ENCODE measurements at regions not wholly inside any gene's neighbourhood (a gene's known extent, or its start where the extent isn't known, plus 50 kb on each side); places are given as distances from the start of the nearest gene placed in this dataset.
A peak's percentile ranks its signal among the peaks of the same experiment; 100 is the strongest.
"Not testable (repeated sequence)": the region's sequence is repeated elsewhere in the genome, so short reads cannot be mapped to it uniquely, and the experiment has no call there.

- no peak for DNase-seq (ENCODE audit: low read depth)
Measured at GRCh38 chr13:26483546-26483945, 73.9 kb upstream of the WASF3 start.

- no peak for DNase-seq (ENCODE audit: low read depth)
Measured at GRCh38 chr13:26484196-26484595, 73.3 kb upstream of the WASF3 start.

GRCh38 chr13:26485288-26485687, 72.2 kb upstream of the WASF3 start:
- no peak for DNase-seq (ENCODE audit: low read depth)

GRCh38 chr13:26485786-26486185, 71.7 kb upstream of the WASF3 start:
- no peak for DNase-seq (ENCODE audit: low read depth)

- DNase-seq (ENCODE audit: low read depth): no peak
Measured at GRCh38 chr13:26486550-26486949, 70.9 kb upstream of the WASF3 start.

- no peak for DNase-seq (ENCODE audit: low read depth)
Measured at GRCh38 chr13:26487781-26488180, 69.7 kb upstream of the WASF3 start.

- DNase-seq (ENCODE audit: low read depth): no peak
Measured at GRCh38 chr13:26488236-26489003, 69.1 kb upstream of the WASF3 start.

- DNase-seq (ENCODE audit: low read depth): not testable (repeated sequence)
Measured at GRCh38 chr13:26492301-26492700, 65.2 kb upstream of the WASF3 start.

- no peak for DNase-seq (ENCODE audit: low read depth)
Measured at GRCh38 chr13:26494571-26495195, 62.8 kb upstream of the WASF3 start.

GRCh38 chr13:26495750-26496149, 61.7 kb upstream of the WASF3 start:
- DNase-seq (ENCODE audit: low read depth): no peak

- DNase-seq (ENCODE audit: low read depth): peak; percentile 10
Measured at GRCh38 chr13:26497968-26498511, 59.4 kb upstream of the WASF3 start.

- DNase-seq (ENCODE audit: low read depth): peak; percentile 9
Measured at GRCh38 chr13:26498656-26499601, 58.6 kb upstream of the WASF3 start.

- DNase-seq (ENCODE audit: low read depth): peak; percentile 7
Measured at GRCh38 chr13:26500618-26501320, 56.7 kb upstream of the WASF3 start.

GRCh38 chr13:26501641-26502040, 55.8 kb upstream of the WASF3 start:
- DNase-seq (ENCODE audit: low read depth): no peak

GRCh38 chr13:26502826-26503225, 54.7 kb upstream of the WASF3 start:
- peak; percentile 73 for DNase-seq (ENCODE audit: low read depth)

GRCh38 chr13:26503826-26504594, 53.5 kb upstream of the WASF3 start:
- DNase-seq (ENCODE audit: low read depth): no peak
